ENCODE measurements at regions not wholly inside any gene's neighbourhood (a gene's known extent, or its start where the extent isn't known, plus 50 kb on each side); places are given as distances from the start of the nearest gene placed in this dataset.

DNA sequence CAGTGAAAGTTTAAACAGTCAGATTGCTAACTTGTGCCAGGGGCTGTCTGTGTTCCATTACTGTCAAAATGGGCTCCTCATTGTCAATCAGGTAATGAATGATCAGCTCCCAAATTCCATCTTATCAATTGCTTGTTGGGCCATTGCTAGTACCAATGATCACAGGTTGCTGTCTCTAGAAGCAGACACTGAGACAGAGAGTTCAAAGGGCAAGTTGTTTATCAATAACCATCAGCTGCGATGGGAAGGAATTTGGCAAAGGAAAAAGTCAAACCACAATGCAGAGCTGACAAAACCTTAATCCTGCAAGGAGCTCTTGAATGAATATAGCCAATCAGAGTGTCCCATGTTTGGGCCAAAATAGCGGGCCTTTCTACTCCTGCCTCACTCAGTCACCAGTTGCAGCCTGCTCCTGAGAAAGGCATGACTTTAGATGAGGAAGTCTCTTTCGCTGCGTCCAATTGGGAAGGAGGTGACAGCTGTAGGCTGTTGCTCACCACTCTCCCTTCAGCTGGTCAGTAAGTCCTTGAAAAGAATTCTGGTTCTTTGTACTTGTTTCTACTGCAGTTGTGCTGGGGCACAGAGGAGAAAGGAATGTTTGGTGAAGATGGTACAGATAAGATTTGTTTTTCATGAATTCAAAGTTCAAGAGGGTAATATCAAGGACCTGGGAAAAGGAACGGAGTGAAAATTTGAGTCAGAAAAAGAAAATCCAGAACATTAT lies 179.2 kb upstream of the PDE3A start:
- no peak for TF ChIP-seq ISL1 (CRISPR knock-in tag; IDR thresholded peaks at IDR 0.05)
- TF ChIP-seq TOX (CRISPR knock-in tag; IDR thresholded peaks at IDR 0.05; ENCODE audit: borderline replicate concordance): no peak
- TF ChIP-seq, protein P1, sequence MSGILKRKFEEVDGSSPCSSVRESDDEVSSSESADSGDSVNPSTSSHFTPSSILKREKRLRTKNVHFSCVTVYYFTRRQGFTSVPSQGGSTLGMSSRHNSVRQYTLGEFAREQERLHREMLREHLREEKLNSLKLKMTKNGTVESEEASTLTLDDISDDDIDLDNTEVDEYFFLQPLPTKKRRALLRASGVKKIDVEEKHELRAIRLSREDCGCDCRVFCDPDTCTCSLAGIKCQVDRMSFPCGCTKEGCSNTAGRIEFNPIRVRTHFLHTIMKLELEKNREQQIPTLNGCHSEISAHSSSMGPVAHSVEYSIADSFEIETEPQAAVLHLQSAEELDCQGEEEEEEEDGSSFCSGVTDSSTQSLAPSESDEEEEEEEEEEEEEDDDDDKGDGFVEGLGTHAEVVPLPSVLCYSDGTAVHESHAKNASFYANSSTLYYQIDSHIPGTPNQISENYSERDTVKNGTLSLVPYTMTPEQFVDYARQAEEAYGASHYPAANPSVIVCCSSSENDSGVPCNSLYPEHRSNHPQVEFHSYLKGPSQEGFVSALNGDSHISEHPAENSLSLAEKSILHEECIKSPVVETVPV (CRISPR knock-in tag; IDR thresholded peaks at IDR 0.05): no peak
- no peak for TF ChIP-seq ZFP3 (CRISPR knock-in tag; IDR thresholded peaks at IDR 0.05)
- no peak for TF ChIP-seq ZFP30 (CRISPR knock-in tag; IDR thresholded peaks at IDR 0.05)
- TF ChIP-seq ARNTL (CRISPR knock-in tag; IDR thresholded peaks at IDR 0.05; ENCODE audit: borderline replicate concordance, low read depth): no peak
- TF ChIP-seq PPARA (CRISPR knock-in tag; IDR thresholded peaks at IDR 0.05; ENCODE audit: borderline replicate concordance): no peak
- TF ChIP-seq, protein P2, sequence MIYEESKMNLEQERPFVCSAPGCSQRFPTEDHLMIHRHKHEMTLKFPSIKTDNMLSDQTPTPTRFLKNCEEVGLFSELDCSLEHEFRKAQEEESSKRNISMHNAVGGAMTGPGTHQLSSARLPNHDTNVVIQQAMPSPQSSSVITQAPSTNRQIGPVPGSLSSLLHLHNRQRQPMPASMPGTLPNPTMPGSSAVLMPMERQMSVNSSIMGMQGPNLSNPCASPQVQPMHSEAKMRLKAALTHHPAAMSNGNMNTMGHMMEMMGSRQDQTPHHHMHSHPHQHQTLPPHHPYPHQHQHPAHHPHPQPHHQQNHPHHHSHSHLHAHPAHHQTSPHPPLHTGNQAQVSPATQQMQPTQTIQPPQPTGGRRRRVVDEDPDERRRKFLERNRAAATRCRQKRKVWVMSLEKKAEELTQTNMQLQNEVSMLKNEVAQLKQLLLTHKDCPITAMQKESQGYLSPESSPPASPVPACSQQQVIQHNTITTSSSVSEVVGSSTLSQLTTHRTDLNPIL (CRISPR knock-in tag; IDR thresholded peaks at IDR 0.05; ENCODE audit: low read depth): no peak
- TF ChIP-seq SNAI2 (CRISPR knock-in tag; IDR thresholded peaks at IDR 0.05): no peak
- no peak for TF ChIP-seq TCF4 (CRISPR knock-in tag; IDR thresholded peaks at IDR 0.05; ENCODE audit: borderline replicate concordance)
- TF ChIP-seq ESRRG (CRISPR knock-in tag; IDR thresholded peaks at IDR 0.05): no peak
- no peak for TF ChIP-seq CSDC2 (CRISPR knock-in tag; IDR thresholded peaks at IDR 0.05)
- no peak for TF ChIP-seq BACH2 (CRISPR knock-in tag; IDR thresholded peaks at IDR 0.05; ENCODE audit: borderline replicate concordance)

Data from SK-N-SH treated with all-trans-retinoic acid at 6 μM for 48 hours (cell line).